Subcutaneous abdominal adipose tissue (tissue), 5 donors: ENCODE measurements at regions not wholly inside any gene's neighbourhood (a gene's known extent, or its start where the extent isn't known, plus 50 kb on each side); places are given as distances from the start of the nearest gene placed in this dataset.

Source experiments
- H3K27ac ChIP-seq: one replicate; pipeline ENCODE4 v1.7.0; 2013; ENCODE audit warnings: low read depth, mild to moderate bottlenecking, inconsistent platforms, low read length, moderate library complexity
- H3K27me3 ChIP-seq, 5 donors: one replicate each; pipeline ENCODE4 v1.7.0; 2013; ENCODE audit warnings: low read length in 5 of 5, inconsistent platforms in 1 of 5; ENCODE audit not compliant: control insufficient read depth in 5 of 5, insufficient read depth in 4 of 5
- H3K36me3 ChIP-seq, 5 donors: one replicate each; pipeline ENCODE4 v1.7.0; 2013; ENCODE audit warnings: low read length in 5 of 5; ENCODE audit not compliant: control insufficient read depth in 5 of 5, insufficient read depth in 5 of 5
- H3K4me1 ChIP-seq, 5 donors: one replicate each; pipeline ENCODE4 v1.7.0; 2013; ENCODE audit warnings: low read length in 5 of 5, mild to moderate bottlenecking in 3 of 5, moderate library complexity in 1 of 5; ENCODE audit not compliant: control insufficient read depth in 5 of 5, insufficient read depth in 5 of 5
- H3K4me3 ChIP-seq, 5 donors: one replicate each; pipeline ENCODE4 v1.7.0; 2013; ENCODE audit warnings: low read length in 5 of 5, low read depth in 1 of 5
- H3K9ac ChIP-seq, 5 donors: one replicate each; pipeline ENCODE4 v1.7.0; 2013; ENCODE audit warnings: low read length in 5 of 5, mild to moderate bottlenecking in 4 of 5, moderate library complexity in 3 of 5
- H3K9me3 ChIP-seq, 5 donors: one replicate each; pipeline ENCODE4 v1.7.0; 2013; ENCODE audit warnings: low read length in 5 of 5; ENCODE audit not compliant: control insufficient read depth in 5 of 5
- donor health status: healthy.
- donor health status: healthy.
- donor health status: healthy.
- donor health status: healthy.
- donor health status: healthy.

DNA sequence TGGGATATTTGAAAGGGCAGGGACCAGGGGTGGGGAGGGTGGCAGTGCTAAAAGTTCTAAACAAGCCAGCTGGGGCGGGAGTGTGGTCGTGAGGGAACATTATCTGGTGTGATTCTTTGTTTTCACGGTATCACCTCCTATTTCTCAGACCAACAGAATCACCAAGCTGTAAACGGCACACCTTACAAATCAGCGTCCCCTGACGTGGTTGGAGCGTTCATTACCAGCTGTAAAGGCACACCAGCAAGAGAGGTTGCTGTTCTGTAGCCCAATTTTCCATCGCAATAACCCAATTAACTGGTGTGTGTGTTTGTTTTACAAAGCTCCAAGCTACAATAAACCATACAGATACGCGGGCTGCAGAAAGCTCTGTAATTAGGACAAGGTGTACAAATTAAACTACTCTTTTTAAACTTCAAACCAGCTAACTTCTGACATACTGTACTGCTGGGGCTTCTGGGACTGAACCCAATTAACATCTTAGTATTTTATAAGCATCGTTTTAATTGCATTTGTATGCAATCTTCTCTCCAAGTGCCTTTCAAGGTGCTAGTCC is 303.6 kb upstream of the CLINT1 start:
- Histone ChIP-seq H3K4me3 (no peak overlapping the region), H3K9me3 (no peaks in the 10 kb centered on the region), H3K36me3 (no peaks in the 10 kb centered on the region), H3K27ac (no peak overlapping the region), H3K4me1 (peaks cover 0 to 12% (median 3%) of the 10 kb centered on the region in 5 donors), H3K27me3 (no peaks in the 10 kb centered on the region), H3K9ac (no peak overlapping the region)

GRCh38 chr5:158162026-158162425 is 303.1 kb upstream of the CLINT1 start:
- Histone ChIP-seq H3K9me3 (no peaks in the 10 kb centered on the region), H3K27me3 (no peaks in the 10 kb centered on the region), H3K36me3 (no peaks in the 10 kb centered on the region), H3K4me3 (no peak overlapping the region), H3K27ac (no peak overlapping the region), H3K9ac (no peak overlapping the region), H3K4me1 (peaks cover 0 to 12% (median 3%) of the 10 kb centered on the region in 5 donors)

DNA sequence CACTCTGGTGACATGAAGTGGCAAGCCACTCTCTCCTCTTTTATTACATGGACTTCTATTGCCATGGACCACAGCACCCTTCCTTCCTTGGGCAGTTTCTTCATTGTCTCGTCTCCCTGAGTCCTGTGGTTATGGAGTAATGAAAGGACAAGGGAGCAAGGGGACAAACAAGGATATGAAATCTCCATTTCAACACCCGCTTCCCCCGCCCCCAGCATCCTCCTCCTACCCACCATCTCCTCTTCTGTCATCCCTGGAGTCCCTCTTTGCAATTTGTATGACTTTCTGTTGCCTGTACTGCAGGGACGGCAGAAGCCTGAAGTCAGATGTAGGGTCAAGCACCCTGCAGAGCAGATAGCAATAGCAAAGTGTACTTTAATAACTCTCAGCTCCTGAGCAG is 300.7 kb upstream of the CLINT1 start:
- no peaks in the 10 kb centered on the region for H3K36me3 ChIP-seq
- no peak overlapping the region for H3K9ac ChIP-seq
- H3K27ac ChIP-seq = no peak overlapping the region
- H3K4me1 ChIP-seq = peaks cover 2 to 33% (median 23%) of the 10 kb centered on the region in 5 donors
- no peaks in the 10 kb centered on the region for H3K27me3 ChIP-seq
- no peaks in the 10 kb centered on the region for H3K9me3 ChIP-seq
- no peak overlapping the region for H3K4me3 ChIP-seq

DNA sequence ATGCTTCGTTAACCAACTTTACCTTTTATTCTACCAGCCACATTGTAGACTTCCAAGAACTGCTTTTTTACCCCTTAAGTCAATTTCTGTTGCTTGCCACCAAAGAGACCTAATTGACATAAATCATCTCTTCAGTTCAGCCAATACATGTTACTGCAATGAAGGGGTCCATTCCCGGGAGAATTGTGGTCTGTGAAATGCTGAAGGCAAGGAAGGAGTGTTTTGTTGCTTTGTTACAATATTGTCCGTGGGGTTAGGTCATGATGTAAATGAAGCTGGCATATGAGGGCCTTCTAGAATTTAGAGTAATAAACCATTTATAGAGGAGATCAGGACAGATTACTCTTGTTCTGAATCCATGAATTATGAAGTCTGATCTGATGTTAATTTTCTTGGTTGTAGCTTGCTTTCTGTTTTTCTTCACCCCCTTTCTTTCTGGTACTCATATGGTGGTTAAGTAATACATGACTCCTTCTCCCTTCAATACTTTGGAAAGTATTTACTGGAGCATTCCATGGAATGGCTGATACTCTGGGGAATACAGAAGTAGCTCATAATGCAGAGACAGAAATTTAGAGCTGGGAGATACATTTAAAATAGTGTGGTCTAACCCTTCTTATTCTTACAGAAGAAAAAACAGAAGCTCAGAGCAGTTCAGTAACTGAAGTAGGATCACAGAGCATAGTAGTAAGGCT is 297.0 kb upstream of the CLINT1 start:
- peak overlapping the region; percentile 3 for H3K27ac ChIP-seq
- H3K36me3 ChIP-seq = no peaks in the 10 kb centered on the region
- H3K27me3 ChIP-seq = no peaks in the 10 kb centered on the region
- H3K4me1 ChIP-seq = peaks cover 9 to 31% (median 27%) of the 10 kb centered on the region in 5 donors
- no peak overlapping the region for H3K9ac ChIP-seq
- H3K4me3 ChIP-seq = no peak overlapping the region
- no peaks in the 10 kb centered on the region for H3K9me3 ChIP-seq

GRCh38 chr5:158155067-158155466 is 296.1 kb upstream of the CLINT1 start:
- no peak overlapping the region for H3K4me3 ChIP-seq
- no peak overlapping the region for H3K9ac ChIP-seq
- no peaks in the 10 kb centered on the region for H3K27me3 ChIP-seq
- H3K4me1 ChIP-seq = peaks cover 9 to 31% (median 27%) of the 10 kb centered on the region in 5 donors
- no peaks in the 10 kb centered on the region for H3K9me3 ChIP-seq
- no peaks in the 10 kb centered on the region for H3K36me3 ChIP-seq
- peak overlapping the region; percentile 21 for H3K27ac ChIP-seq

DNA sequence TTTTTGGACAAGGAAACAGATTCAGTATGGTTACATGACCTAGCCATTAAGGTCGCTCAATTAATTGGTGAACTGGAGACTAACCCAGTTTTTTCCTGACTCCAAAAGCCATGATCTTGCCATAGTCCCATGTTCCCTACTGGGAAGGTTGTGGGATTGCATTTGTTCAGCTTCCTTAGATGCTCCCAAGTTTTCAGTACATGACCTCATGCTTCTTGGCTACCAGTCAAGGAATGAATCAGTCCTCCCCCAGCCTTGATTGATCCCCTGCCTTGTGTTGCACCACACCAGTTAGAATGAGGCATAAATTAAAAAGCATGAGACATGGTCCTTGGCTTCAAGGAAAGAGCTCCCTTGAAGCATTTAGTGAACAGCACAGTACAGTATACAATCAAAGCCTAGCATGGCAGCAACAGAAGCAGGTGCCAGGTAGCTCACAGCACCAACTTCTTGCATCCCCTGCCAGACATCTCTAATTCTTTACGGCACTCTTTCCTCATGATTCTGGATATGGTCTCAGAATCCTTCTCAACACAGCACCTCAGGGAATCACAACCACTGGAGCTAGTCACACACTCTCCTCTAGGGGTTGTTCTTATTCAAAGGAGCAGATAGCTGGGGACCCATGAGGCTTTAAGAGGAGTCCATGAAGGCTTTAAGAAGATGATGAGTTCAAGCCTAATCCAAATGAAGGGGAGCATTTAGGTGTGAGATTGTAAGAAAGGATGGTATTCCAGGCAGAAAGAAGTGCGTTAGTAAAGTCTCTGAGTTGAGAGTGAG is 295.5 kb upstream of the CLINT1 start:
- H3K9me3 ChIP-seq = no peaks in the 10 kb centered on the region
- peaks cover 9 to 31% (median 27%) of the 10 kb centered on the region in 5 donors for H3K4me1 ChIP-seq
- H3K27me3 ChIP-seq = no peaks in the 10 kb centered on the region
- no peaks in the 10 kb centered on the region for H3K36me3 ChIP-seq
- H3K27ac ChIP-seq = peak overlapping the region; percentile 21
- no peak overlapping the region for H3K9ac ChIP-seq
- no peak overlapping the region for H3K4me3 ChIP-seq

- Histone ChIP-seq H3K27ac (peak overlapping the region; percentile 1), H3K27me3 (no peaks in the 10 kb centered on the region)
Observed at GRCh38 chr5:158153508-158153907, 294.6 kb upstream of the CLINT1 start.

DNA sequence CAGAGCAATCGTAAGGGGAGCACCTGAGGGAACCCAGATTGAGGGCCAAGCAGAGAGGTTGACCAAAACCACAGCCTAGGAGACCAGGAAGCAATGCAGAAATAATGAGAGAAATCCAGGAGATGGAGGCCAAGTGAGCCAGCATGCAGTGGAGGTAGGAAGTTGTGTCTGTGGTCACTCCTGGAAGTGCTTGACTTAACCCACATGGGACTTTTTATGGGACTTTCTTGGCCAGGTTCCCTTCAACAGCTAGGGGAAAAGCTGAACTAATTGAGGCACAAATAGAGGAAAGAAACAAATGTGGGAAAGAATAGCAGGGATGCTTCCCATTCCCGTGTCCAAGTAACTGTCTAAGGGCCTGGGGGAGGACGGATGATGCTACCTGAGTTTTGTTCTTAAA is 293.2 kb upstream of the CLINT1 start:
- peaks cover 9 to 31% (median 27%) of the 10 kb centered on the region in 5 donors for H3K4me1 ChIP-seq
- no peaks in the 10 kb centered on the region for H3K9me3 ChIP-seq
- H3K9ac ChIP-seq = no peak overlapping the region
- no peaks in the 10 kb centered on the region for H3K27me3 ChIP-seq
- no peak overlapping the region for H3K27ac ChIP-seq
- no peak overlapping the region for H3K4me3 ChIP-seq
- no peaks in the 10 kb centered on the region for H3K36me3 ChIP-seq

More at GRCh38 chr5:158153508-158153907, 294.6 kb upstream of the CLINT1 start:
- Histone ChIP-seq H3K4me1 (peaks cover 9 to 31% (median 27%) of the 10 kb centered on the region in 5 donors), H3K9me3 (no peaks in the 10 kb centered on the region), H3K9ac (no peak overlapping the region), H3K4me3 (no peak overlapping the region), H3K36me3 (no peaks in the 10 kb centered on the region)

GRCh38 chr5:158147227-158147626 is 288.3 kb upstream of the CLINT1 start:
- no peak overlapping the region for H3K9ac ChIP-seq
- peaks cover 0 to 3% (median 0%) of the 10 kb centered on the region in 5 donors for H3K4me1 ChIP-seq
- no peaks in the 10 kb centered on the region for H3K9me3 ChIP-seq
- H3K27me3 ChIP-seq = no peaks in the 10 kb centered on the region
- H3K36me3 ChIP-seq = no peaks in the 10 kb centered on the region
- no peak overlapping the region for H3K27ac ChIP-seq
- no peak overlapping the region for H3K4me3 ChIP-seq

DNA sequence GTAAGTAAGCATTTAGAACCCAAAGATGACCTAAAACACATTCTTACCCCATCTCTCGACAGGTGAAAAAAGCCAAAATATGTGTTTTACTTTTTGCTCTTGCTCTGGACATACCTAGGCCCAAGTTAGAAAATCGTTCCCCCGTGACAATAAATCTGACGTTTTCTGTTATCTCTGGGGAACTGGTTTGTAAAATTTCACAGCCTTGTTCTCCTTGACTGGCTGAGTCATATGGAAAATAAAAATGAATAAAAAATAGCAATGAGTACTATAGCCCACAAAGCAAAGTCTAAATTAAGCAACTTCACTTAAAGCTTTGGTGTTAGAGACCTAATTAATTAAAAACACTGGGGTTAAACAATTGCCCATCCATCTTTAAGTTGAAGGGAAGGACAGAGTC is 286.9 kb upstream of the CLINT1 start:
- H3K27ac ChIP-seq = no peak overlapping the region
- no peaks in the 10 kb centered on the region for H3K36me3 ChIP-seq
- no peak overlapping the region for H3K9ac ChIP-seq
- H3K4me1 ChIP-seq = peaks cover 0 to 3% (median 0%) of the 10 kb centered on the region in 5 donors
- H3K4me3 ChIP-seq = no peak overlapping the region
- no peaks in the 10 kb centered on the region for H3K9me3 ChIP-seq
- H3K27me3 ChIP-seq = no peaks in the 10 kb centered on the region
